ENCODE measurements at regions not wholly inside any gene's neighbourhood (a gene's known extent, or its start where the extent isn't known, plus 50 kb on each side); places are given as distances from the start of the nearest gene placed in this dataset.

DNA sequence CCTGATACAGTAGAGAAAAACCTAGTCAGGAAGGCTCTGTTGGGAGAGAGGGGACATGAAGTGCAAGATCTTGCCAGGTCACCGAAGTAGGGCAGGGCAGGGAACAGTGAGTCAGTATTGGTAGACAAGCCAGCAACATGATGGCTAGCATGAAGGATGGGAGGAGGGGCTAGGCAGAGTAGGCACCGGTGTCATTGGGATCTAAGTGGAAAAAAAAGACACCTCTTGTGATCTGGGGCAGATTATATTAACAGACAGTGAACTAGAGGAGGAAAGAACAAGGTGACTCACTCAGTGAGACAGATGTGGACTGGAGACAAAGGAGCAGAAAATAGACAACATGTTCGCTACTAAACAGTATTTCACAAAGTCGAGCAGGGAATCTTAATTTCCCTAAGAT, 149.2 kb upstream of the SLC24A5 start:
- no peak for TF ChIP-seq EZH2phosphoT487 (IDR thresholded peaks at IDR 0.05)
- TF ChIP-seq, protein P1, sequence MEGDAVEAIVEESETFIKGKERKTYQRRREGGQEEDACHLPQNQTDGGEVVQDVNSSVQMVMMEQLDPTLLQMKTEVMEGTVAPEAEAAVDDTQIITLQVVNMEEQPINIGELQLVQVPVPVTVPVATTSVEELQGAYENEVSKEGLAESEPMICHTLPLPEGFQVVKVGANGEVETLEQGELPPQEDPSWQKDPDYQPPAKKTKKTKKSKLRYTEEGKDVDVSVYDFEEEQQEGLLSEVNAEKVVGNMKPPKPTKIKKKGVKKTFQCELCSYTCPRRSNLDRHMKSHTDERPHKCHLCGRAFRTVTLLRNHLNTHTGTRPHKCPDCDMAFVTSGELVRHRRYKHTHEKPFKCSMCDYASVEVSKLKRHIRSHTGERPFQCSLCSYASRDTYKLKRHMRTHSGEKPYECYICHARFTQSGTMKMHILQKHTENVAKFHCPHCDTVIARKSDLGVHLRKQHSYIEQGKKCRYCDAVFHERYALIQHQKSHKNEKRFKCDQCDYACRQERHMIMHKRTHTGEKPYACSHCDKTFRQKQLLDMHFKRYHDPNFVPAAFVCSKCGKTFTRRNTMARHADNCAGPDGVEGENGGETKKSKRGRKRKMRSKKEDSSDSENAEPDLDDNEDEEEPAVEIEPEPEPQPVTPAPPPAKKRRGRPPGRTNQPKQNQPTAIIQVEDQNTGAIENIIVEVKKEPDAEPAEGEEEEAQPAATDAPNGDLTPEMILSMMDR (IDR thresholded peaks at IDR 0.05), result no peak
